ENCODE measurements at regions not wholly inside any gene's neighbourhood (a gene's known extent, or its start where the extent isn't known, plus 50 kb on each side); places are given as distances from the start of the nearest gene placed in this dataset.
A peak's percentile ranks its signal among the peaks of the same experiment; 100 is the strongest.

DNA sequence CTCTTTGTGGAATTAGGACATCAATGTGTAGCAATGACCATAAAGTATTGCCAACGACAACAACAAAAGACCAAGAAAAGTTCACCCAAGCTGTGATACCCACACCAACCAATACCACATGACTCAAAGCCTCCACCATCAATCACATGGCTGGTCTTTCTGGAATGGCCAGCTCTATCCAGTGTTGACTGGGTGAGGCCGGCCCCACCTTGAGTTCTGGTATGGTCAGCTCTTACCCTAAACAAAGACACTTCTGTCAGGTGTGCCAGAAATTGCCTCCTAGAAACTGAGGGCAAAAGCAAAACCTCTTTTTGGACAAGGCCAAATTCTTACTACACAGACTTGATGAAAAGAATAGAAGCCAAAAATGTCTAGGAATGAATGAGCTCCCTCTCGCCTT lies 331.5 kb downstream of the ZNF608 start:
- DNase-seq = no peak
- H3K9me3 ChIP-seq (replicated peaks; ENCODE audit: control insufficient read depth, low read depth, low read length) = no peaks in the 10 kb centered on the region
- H3K4me3 ChIP-seq (ENCODE audit: low read length) = no peak overlapping the region
- no peaks in the 10 kb centered on the region for H3K27me3 ChIP-seq (ENCODE audit: control insufficient read depth, insufficient read depth, low read length)
- WGBS (ENCODE audit: insufficient coverage) = 71% methylated on average over 1 of the region's 3 CpGs
- no peaks in the 10 kb centered on the region for H3K36me3 ChIP-seq (ENCODE audit: control insufficient read depth, insufficient read depth, low read length)
- H3K27ac ChIP-seq (ENCODE audit: low read length) = no peak overlapping the region
- peaks cover 3% of the 10 kb centered on the region for H3K4me1 ChIP-seq (ENCODE audit: control insufficient read depth, insufficient read depth, low read length)

- Histone ChIP-seq H3K4me1 (ENCODE audit: control insufficient read depth, insufficient read depth, low read length) (no peaks in the 10 kb centered on the region), H3K27me3 (ENCODE audit: control insufficient read depth, insufficient read depth, low read length) (no peaks in the 10 kb centered on the region), H3K4me3 (ENCODE audit: low read length) (no peak overlapping the region), H3K27ac (ENCODE audit: low read length) (no peak overlapping the region), H3K36me3 (ENCODE audit: control insufficient read depth, insufficient read depth, low read length) (no peaks in the 10 kb centered on the region), H3K9me3 (replicated peaks; ENCODE audit: control insufficient read depth, low read depth, low read length) (no peaks in the 10 kb centered on the region)
- peak; percentile 43 for DNase-seq
- WGBS (ENCODE audit: insufficient coverage) = 83% methylated on average over 3 of the region's 3 CpGs
Observed at GRCh38 chr5:124410539-124411488, 335.6 kb downstream of the ZNF608 start.

- no peaks in the 10 kb centered on the region for H3K9me3 ChIP-seq (replicated peaks; ENCODE audit: control insufficient read depth, low read depth, low read length)
- DNase-seq = peak; percentile 48
- H3K36me3 ChIP-seq (ENCODE audit: control insufficient read depth, insufficient read depth, low read length) = no peaks in the 10 kb centered on the region
- H3K27me3 ChIP-seq (ENCODE audit: control insufficient read depth, insufficient read depth, low read length) = no peaks in the 10 kb centered on the region
- no peaks in the 10 kb centered on the region for H3K4me1 ChIP-seq (ENCODE audit: control insufficient read depth, insufficient read depth, low read length)
- H3K4me3 ChIP-seq (ENCODE audit: low read length) = no peak overlapping the region
- H3K27ac ChIP-seq (ENCODE audit: low read length) = no peak overlapping the region
- 100% methylated on average over 1 of the region's 10 CpGs for WGBS (ENCODE audit: insufficient coverage)
Observed at GRCh38 chr5:124408738-124409453, 337.5 kb downstream of the ZNF608 start.

DNA sequence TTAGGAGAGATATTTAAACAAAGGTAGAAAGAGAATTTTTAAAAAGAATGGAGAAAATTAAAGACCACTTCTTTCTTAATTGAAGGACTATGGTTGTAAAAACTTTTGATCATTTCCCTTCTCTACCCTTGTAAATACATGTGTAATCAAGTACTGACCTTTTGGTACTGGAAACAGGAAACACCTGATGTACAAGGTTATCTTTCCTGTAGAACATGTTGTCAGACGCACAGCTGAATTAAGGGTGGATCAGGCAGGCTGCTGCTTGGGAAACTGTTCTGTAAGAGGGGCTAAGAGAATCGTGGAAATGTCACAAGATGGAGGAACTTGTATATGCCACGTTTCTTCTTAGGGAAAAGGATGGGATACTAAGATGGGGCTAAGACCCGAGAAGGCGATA lies 341.6 kb downstream of the ZNF608 start:
- no peaks in the 10 kb centered on the region for H3K36me3 ChIP-seq (ENCODE audit: control insufficient read depth, insufficient read depth, low read length)
- no peak for DNase-seq
- no peaks in the 10 kb centered on the region for H3K9me3 ChIP-seq (replicated peaks; ENCODE audit: control insufficient read depth, low read depth, low read length)
- no peak overlapping the region for H3K4me3 ChIP-seq (ENCODE audit: low read length)
- no peaks in the 10 kb centered on the region for H3K27me3 ChIP-seq (ENCODE audit: control insufficient read depth, insufficient read depth, low read length)
- no peak overlapping the region for H3K27ac ChIP-seq (ENCODE audit: low read length)
- 84% methylated on average over 5 of the region's 5 CpGs for WGBS (ENCODE audit: insufficient coverage)
- no peaks in the 10 kb centered on the region for H3K4me1 ChIP-seq (ENCODE audit: control insufficient read depth, insufficient read depth, low read length)

DNA sequence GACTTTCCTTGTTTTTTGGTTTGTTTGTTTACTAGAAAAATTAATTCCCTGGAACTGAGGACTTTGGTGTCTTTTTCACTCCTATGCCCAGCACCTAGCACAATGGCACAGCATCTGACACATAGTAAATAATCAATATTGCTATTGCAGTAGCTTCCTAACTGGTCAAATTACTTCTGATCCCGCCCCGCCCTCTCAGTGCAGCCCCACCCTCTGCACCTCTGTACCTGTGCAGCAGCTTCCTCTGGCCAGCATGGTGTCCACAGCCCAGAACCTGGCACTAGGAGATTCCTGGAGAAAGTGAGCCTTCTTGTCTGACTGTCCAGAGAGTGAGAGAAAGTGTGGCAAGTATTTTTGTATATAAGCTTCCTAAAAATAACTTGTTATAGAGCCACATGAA lies 343.2 kb downstream of the ZNF608 start:
- no peaks in the 10 kb centered on the region for H3K36me3 ChIP-seq (ENCODE audit: control insufficient read depth, insufficient read depth, low read length)
- no peak for DNase-seq
- no peaks in the 10 kb centered on the region for H3K27me3 ChIP-seq (ENCODE audit: control insufficient read depth, insufficient read depth, low read length)
- no peak overlapping the region for H3K4me3 ChIP-seq (ENCODE audit: low read length)
- H3K4me1 ChIP-seq (ENCODE audit: control insufficient read depth, insufficient read depth, low read length) = no peaks in the 10 kb centered on the region
- WGBS (ENCODE audit: insufficient coverage) = 100% methylated on average over 2 of the region's 2 CpGs
- no peaks in the 10 kb centered on the region for H3K9me3 ChIP-seq (replicated peaks; ENCODE audit: control insufficient read depth, low read depth, low read length)
- no peak overlapping the region for H3K27ac ChIP-seq (ENCODE audit: low read length)

DNA sequence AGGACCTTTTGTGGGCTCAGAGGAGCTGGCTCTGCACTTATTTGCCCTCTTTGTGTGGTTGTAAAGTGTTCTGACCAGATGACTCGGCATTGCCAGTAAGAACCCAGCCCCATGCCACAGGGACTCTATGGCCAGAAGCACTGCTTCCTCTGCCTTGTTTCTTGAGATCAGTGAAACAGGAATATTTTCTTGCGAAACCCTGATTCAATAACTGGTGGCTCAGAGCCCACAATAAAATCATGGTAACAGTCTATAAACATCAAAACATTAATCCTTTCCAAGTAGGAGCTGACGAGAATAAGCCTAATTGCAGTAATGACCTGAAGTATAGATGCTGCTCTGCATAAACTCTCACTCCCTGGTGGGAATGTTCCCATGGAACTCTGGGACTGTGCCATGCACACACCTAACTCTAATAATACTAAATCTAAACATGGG lies 344.3 kb downstream of the ZNF608 start:
- H3K27ac ChIP-seq (ENCODE audit: low read length) = no peak overlapping the region
- no peaks in the 10 kb centered on the region for H3K27me3 ChIP-seq (ENCODE audit: control insufficient read depth, insufficient read depth, low read length)
- no peaks in the 10 kb centered on the region for H3K4me1 ChIP-seq (ENCODE audit: control insufficient read depth, insufficient read depth, low read length)
- no peaks in the 10 kb centered on the region for H3K36me3 ChIP-seq (ENCODE audit: control insufficient read depth, insufficient read depth, low read length)
- H3K4me3 ChIP-seq (ENCODE audit: low read length) = no peak overlapping the region
- H3K9me3 ChIP-seq (replicated peaks; ENCODE audit: control insufficient read depth, low read depth, low read length) = no peaks in the 10 kb centered on the region
- peak; percentile 72 for DNase-seq
- no CpG with 5 or more reads among the region's 3 CpGs for WGBS (ENCODE audit: insufficient coverage)

- WGBS (ENCODE audit: insufficient coverage) = 67% methylated on average over 2 of the region's 6 CpGs
- H3K27ac ChIP-seq (ENCODE audit: low read length) = no peak overlapping the region
Observed at GRCh38 chr5:124401476-124402143, 344.8 kb downstream of the ZNF608 start.

GRCh38 chr5:124399426-124399961 lies 346.9 kb downstream of the ZNF608 start:
- WGBS (ENCODE audit: insufficient coverage) = no CpG with 5 or more reads among the region's 3 CpGs

More at GRCh38 chr5:124401476-124402143, 344.8 kb downstream of the ZNF608 start:
- H3K4me3 ChIP-seq (ENCODE audit: low read length) = no peak overlapping the region
- DNase-seq = no peak
- H3K9me3 ChIP-seq (replicated peaks; ENCODE audit: control insufficient read depth, low read depth, low read length) = no peaks in the 10 kb centered on the region
- no peaks in the 10 kb centered on the region for H3K4me1 ChIP-seq (ENCODE audit: control insufficient read depth, insufficient read depth, low read length)
- H3K27me3 ChIP-seq (ENCODE audit: control insufficient read depth, insufficient read depth, low read length) = no peaks in the 10 kb centered on the region
- no peaks in the 10 kb centered on the region for H3K36me3 ChIP-seq (ENCODE audit: control insufficient read depth, insufficient read depth, low read length)

GRCh38 chr5:124398460-124398859 lies 348.0 kb downstream of the ZNF608 start:
- Histone ChIP-seq H3K27me3 (ENCODE audit: control insufficient read depth, insufficient read depth, low read length) (no peaks in the 10 kb centered on the region), H3K4me1 (ENCODE audit: control insufficient read depth, insufficient read depth, low read length) (peaks cover 3% of the 10 kb centered on the region), H3K36me3 (ENCODE audit: control insufficient read depth, insufficient read depth, low read length) (no peaks in the 10 kb centered on the region), H3K9me3 (replicated peaks; ENCODE audit: control insufficient read depth, low read depth, low read length) (no peaks in the 10 kb centered on the region), H3K4me3 (ENCODE audit: low read length) (no peak overlapping the region), H3K27ac (ENCODE audit: low read length) (no peak overlapping the region)
- 20% methylated on average over 1 of the region's 2 CpGs for WGBS (ENCODE audit: insufficient coverage)
- DNase-seq = peak; percentile 69

More at GRCh38 chr5:124399426-124399961, 346.9 kb downstream of the ZNF608 start:
- H3K27me3 ChIP-seq (ENCODE audit: control insufficient read depth, insufficient read depth, low read length) = no peaks in the 10 kb centered on the region
- H3K36me3 ChIP-seq (ENCODE audit: control insufficient read depth, insufficient read depth, low read length) = no peaks in the 10 kb centered on the region
- no peak overlapping the region for H3K4me3 ChIP-seq (ENCODE audit: low read length)
- H3K27ac ChIP-seq (ENCODE audit: low read length) = no peak overlapping the region
- DNase-seq = no peak
- H3K4me1 ChIP-seq (ENCODE audit: control insufficient read depth, insufficient read depth, low read length) = peaks cover 3% of the 10 kb centered on the region
- no peaks in the 10 kb centered on the region for H3K9me3 ChIP-seq (replicated peaks; ENCODE audit: control insufficient read depth, low read depth, low read length)

Data from muscle of leg (tissue), 3 donors.